GM12878 (cell line): ENCODE measurements at regions not wholly inside any gene's neighbourhood (a gene's known extent, or its start where the extent isn't known, plus 50 kb on each side); places are given as distances from the start of the nearest gene placed in this dataset.

ENCODE experiments used
- ATAC-seq: fragments of 200-7000 bp; cut with Tn5 transposase; 3 replicates; pipeline ENCODE4 v1.9.1; 2020; ENCODE audit warnings: mild to moderate bottlenecking, moderate library complexity
- BruUV-seq: library from RNA; stranded (reverse); fragments of 400-500 nt; replicated peaks from 2 replicates; lab custom pipeline; 2021; lab: Mats Ljungman, UMichigan
- CTCF ChIA-PET: fragments of 300-600 bp; sonication (Branson Sonifier 250); formaldehyde crosslinking; extraction: SDS; loops from one replicate; lab custom pipeline; 2021; ENCODE audit warnings: inconsistent platforms; lab: Yijun Ruan, JAX
- POLR2A ChIA-PET: fragments of 350-600 bp; formaldehyde crosslinking; extraction: SDS; loops from one replicate; lab custom pipeline; 2021; ENCODE audit warnings: inconsistent platforms; lab: Charles Lee
- RAD21 ChIA-PET: fragments of 300-600 bp; sonication (Branson Sonifier 250); formaldehyde crosslinking; loops from one replicate; lab custom pipeline; 2023; ENCODE audit warnings: antibody characterized with exemption; ENCODE audit not compliant: unreplicated experiment; lab: Charles Lee
- SMC1A ChIA-PET: fragments of 300-600 bp; sonication (Branson Sonifier 250); formaldehyde crosslinking; loops from one replicate; lab custom pipeline; 2023; ENCODE audit not compliant: unreplicated experiment, uncharacterized antibody; lab: Charles Lee
- DNase-seq: peaks from one replicate; pipeline ENCODE4 v3.0.0-alpha.2; 2011; ENCODE audit warnings: low read depth, low spot score
- FAIRE-seq: peaks from 3 replicates; lab custom pipeline; 2011; peaks lifted over from hg19 to GRCh38; lab: Jason Lieb, UNC
- H2AFZ ChIP-seq: 2 replicates; pipeline ENCODE4 v1.6.0; 2011; ENCODE audit warnings: low read depth, low read length, control low read depth; ENCODE audit not compliant: control insufficient read depth
- H3K27ac ChIP-seq: 2 replicates; pipeline ENCODE4 v1.5.1; 2011; ENCODE audit warnings: control low read depth; ENCODE audit not compliant: control insufficient read depth, insufficient read depth
- H3K27me3 ChIP-seq, 2 experiments: replicated peaks in 1 of 2; 2 replicates each; pipeline versions ENCODE4 v1.6.0 to v1.6.1; 2011; ENCODE audit warnings: low read length in 1 of 2; ENCODE audit not compliant: control insufficient read depth in 2 of 2, insufficient read depth in 2 of 2
- H3K36me3 ChIP-seq, 2 experiments: 2 replicates each; pipeline ENCODE4 v1.5.1; 2011; ENCODE audit warnings: low read length in 1 of 2; ENCODE audit not compliant: control insufficient read depth in 2 of 2, insufficient read depth in 2 of 2
- H3K4me1 ChIP-seq: 2 replicates; pipeline ENCODE4 v1.6.1; 2011; ENCODE audit warnings: mild to moderate bottlenecking, low read length, moderate library complexity, mixed read lengths; ENCODE audit not compliant: control insufficient read depth, insufficient read depth
- H3K4me2 ChIP-seq: 2 replicates; pipeline ENCODE4 v1.6.0; 2011; ENCODE audit warnings: control low read depth; ENCODE audit not compliant: control insufficient read depth, insufficient read depth
- H3K4me3 ChIP-seq: fragments of 200-600 bp; sonication (generic); 2 replicates; pipeline ENCODE4 v1.5.1; 2016
- H3K79me2 ChIP-seq: 2 replicates; pipeline ENCODE4 v1.6.0; 2011; ENCODE audit warnings: low read length; ENCODE audit not compliant: control insufficient read depth, insufficient read depth
- H3K9ac ChIP-seq: 2 replicates; pipeline ENCODE4 v1.8.0; 2011; ENCODE audit warnings: low read length, control low read depth, mixed read lengths; ENCODE audit not compliant: control insufficient read depth, insufficient read depth
- H3K9me3 ChIP-seq: replicated peaks from 3 replicates; pipeline ENCODE4 v1.5.1; 2011; ENCODE audit warnings: mild to moderate bottlenecking, low read length; ENCODE audit not compliant: control insufficient read depth, insufficient read depth
- H4K20me1 ChIP-seq: 2 replicates; pipeline ENCODE4 v1.6.0; 2011; ENCODE audit not compliant: control insufficient read depth, insufficient read depth
- BACH1 ChIP-seq: fragments of 450-650 bp; IDR thresholded peaks from 2 replicates; pipeline ENCODE4 v1.6.1; 2017; ENCODE audit warnings: mild to moderate bottlenecking, borderline replicate concordance
- EGR1 ChIP-seq, 2 experiments: IDR thresholded peaks; 1 replicate in 1 of 2; 2 replicates in 1 of 2; pipeline ENCODE4 v1.6.1; 2011 to 2012; ENCODE audit warnings: low read depth in 2 of 2, low read length in 2 of 2, borderline replicate concordance in 1 of 2, mild to moderate bottlenecking in 1 of 2, moderate library complexity in 1 of 2
- FOXM1 ChIP-seq: IDR thresholded peaks from 2 replicates; pipeline ENCODE4 v1.6.1; 2012; ENCODE audit warnings: low read depth, mild to moderate bottlenecking, inconsistent platforms, low read length, moderate library complexity
- IRF4 ChIP-seq: IDR thresholded peaks from 2 replicates; pipeline ENCODE4 v1.6.1; 2011; ENCODE audit warnings: low read depth, low read length
- JUNB ChIP-seq: IDR thresholded peaks from 2 replicates; pipeline ENCODE4 v1.6.1; 2016; ENCODE audit warnings: antibody characterized with exemption, mild to moderate bottlenecking
- MEF2A ChIP-seq: IDR thresholded peaks from 2 replicates; pipeline ENCODE4 v1.6.1; 2011; ENCODE audit warnings: low read depth, mild to moderate bottlenecking, low read length, moderate library complexity; ENCODE audit not compliant: insufficient read depth
- MYB ChIP-seq: fragments of 150-350 bp; IDR thresholded peaks from 2 replicates; pipeline ENCODE4 v1.6.1; 2014; ENCODE audit warnings: mild to moderate bottlenecking, low read depth, low read length, borderline replicate concordance
- NFYA ChIP-seq: IDR thresholded peaks from 2 replicates; pipeline ENCODE4 v1.6.1; 2011; ENCODE audit warnings: low read depth, mild to moderate bottlenecking, low read length, improper control_type of control experiment, borderline replicate concordance
- RBBP5 ChIP-seq: fragments of 200-600 bp; sonication (generic); conservative IDR thresholded peaks from 2 replicates; pipeline ENCODE4 v1.6.1; 2016
- RFX5 ChIP-seq: IDR thresholded peaks from 2 replicates; pipeline ENCODE4 v1.6.1; 2011; ENCODE audit warnings: low read depth, low read length, improper control_type of control experiment
- SRF ChIP-seq, 2 experiments: IDR thresholded peaks; 2 replicates each; pipeline ENCODE4 v1.6.1; 2011; ENCODE audit warnings: low read depth in 2 of 2, low read length in 2 of 2, mild to moderate bottlenecking in 1 of 2, moderate library complexity in 1 of 2
- TBL1XR1 ChIP-seq: IDR thresholded peaks from 2 replicates; pipeline ENCODE4 v1.6.1; 2012; ENCODE audit warnings: low read depth, low read length, improper control_type of control experiment
- TCF7 ChIP-seq: IDR thresholded peaks from 2 replicates; pipeline ENCODE4 v1.6.1; 2014; ENCODE audit warnings: antibody characterized with exemption, borderline replicate concordance
- YY1 ChIP-seq: IDR thresholded peaks from 2 replicates; pipeline ENCODE4 v1.6.1; 2011; ENCODE audit warnings: low read depth, mild to moderate bottlenecking, low read length
- ZNF274 ChIP-seq: IDR thresholded peaks from one replicate; pipeline ENCODE4 v1.8.0; 2011; ENCODE audit not compliant: insufficient read length, insufficient read depth
- in situ Hi-C: fragments of 300-500 bp; cut with MboI; formaldehyde crosslinking; loops from 9 replicates; pipeline ENCODE4 v1.14.3; 2018; ENCODE audit warnings: mixed read lengths
- intact Hi-C: fragments of 100-400 bp; cut with micrococcal nuclease; formaldehyde crosslinking; loops from one replicate; pipeline ENCODE4 v1.14.2; 2022; ENCODE audit not compliant: unreplicated experiment
- TF ChIP-seq, protein P1 (sequence below): IDR thresholded peaks from 2 replicates; pipeline ENCODE4 v1.6.1; 2012; ENCODE audit warnings: low read depth, low read length, improper control_type of control experiment
- TF ChIP-seq, protein P2 (sequence below): fragments of 150-350 bp; IDR thresholded peaks from 2 replicates; pipeline ENCODE4 v1.6.1; 2014; ENCODE audit warnings: mild to moderate bottlenecking, low read depth, low read length
- TF ChIP-seq, protein P3 (sequence below): fragments of 450-650 bp; formaldehyde crosslinking; IDR thresholded peaks from 2 replicates; pipeline ENCODE4 v1.4.0; 2020; ENCODE audit warnings: mild to moderate bottlenecking, moderate library complexity
- TF ChIP-seq, protein P4 (sequence below): IDR thresholded peaks from 2 replicates; pipeline ENCODE4 v1.6.1; 2011; ENCODE audit warnings: borderline replicate concordance, low read depth, mild to moderate bottlenecking, moderate library complexity, low read length; ENCODE audit not compliant: insufficient read depth, poor library complexity, severe bottlenecking

DNA sequence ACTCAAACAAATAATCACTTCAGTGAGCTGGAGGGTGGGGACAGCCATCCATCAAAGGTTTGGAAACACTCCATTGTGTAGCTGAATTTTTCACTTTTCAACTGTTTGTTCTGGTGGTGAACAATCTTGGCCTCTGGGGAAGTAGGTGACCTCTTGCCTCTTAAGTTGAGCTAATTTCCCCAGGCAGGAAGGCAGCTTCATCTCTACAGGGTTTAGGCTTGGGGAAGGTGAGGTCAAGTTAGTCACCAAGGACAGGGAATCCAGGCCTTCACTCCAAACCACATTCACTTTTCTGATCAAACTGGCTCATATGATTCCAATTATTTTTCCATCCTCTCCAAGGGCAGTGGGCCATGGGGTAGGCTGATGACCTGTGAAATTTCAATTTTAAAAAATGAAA is 138.3 kb upstream of the HABP2 start:
- no peak overlapping the region for H3K4me3 ChIP-seq
- in situ Hi-C loops (no loop called here), intact Hi-C loops (no loop called here)
- ChIA-PET POLR2A (no interaction called here), RAD21 (no interaction called here), SMC1A (no interaction called here), CTCF (interaction anchor here (1.0 kb wide), 1 partner anchor 28 kb away, joined by 3 read pairs; no protein-coding TSS in a partner anchor)
- no peak overlapping the region for H3K9ac ChIP-seq
- DNase-seq: no peak
- BruUV-seq: no TSS peak
- no peaks in the 10 kb centered on the region for H4K20me1 ChIP-seq
- H3K4me2 ChIP-seq: no peak overlapping the region
- H3K4me1 ChIP-seq: no peaks in the 10 kb centered on the region
- no peaks in the 10 kb centered on the region for H3K36me3 ChIP-seq
- no peak overlapping the region for H2AFZ ChIP-seq
- no peaks in the 10 kb centered on the region for H3K79me2 ChIP-seq
- no peaks in the 10 kb centered on the region; a peak in 1 of 4 replicates for H3K27me3 ChIP-seq
- FAIRE-seq: no peak
- ATAC-seq: no peak
- H3K9me3 ChIP-seq: no peaks in the 10 kb centered on the region
- H3K27ac ChIP-seq: no peak overlapping the region
- TF ChIP-seq YY1 (no peak), RFX5 (no peak), TCF7 (no peak), EGR1 (IDR thresholded peaks at IDR 0.05; ENCODE audit: borderline replicate concordance in 1 of 2, low read depth in 2 of 2, low read length in 2 of 2) (no peak), BACH1 (no peak), NFYA (no peak), RBBP5 (no peak), TBL1XR1 (no peak), JUNB (no peak), SRF (IDR thresholded peaks at IDR 0.05; ENCODE audit: low read depth in 2 of 2, low read length in 2 of 2) (no peak), MYB (no peak), ZNF274 (no peak), MEF2A (no peak), IRF4 (no peak), FOXM1 (no peak)
- TF ChIP-seq, protein P1, sequence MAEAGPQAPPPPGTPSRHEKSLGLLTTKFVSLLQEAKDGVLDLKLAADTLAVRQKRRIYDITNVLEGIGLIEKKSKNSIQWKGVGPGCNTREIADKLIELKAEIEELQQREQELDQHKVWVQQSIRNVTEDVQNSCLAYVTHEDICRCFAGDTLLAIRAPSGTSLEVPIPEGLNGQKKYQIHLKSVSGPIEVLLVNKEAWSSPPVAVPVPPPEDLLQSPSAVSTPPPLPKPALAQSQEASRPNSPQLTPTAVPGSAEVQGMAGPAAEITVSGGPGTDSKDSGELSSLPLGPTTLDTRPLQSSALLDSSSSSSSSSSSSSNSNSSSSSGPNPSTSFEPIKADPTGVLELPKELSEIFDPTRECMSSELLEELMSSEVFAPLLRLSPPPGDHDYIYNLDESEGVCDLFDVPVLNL: no peak
- TF ChIP-seq, protein P2, sequence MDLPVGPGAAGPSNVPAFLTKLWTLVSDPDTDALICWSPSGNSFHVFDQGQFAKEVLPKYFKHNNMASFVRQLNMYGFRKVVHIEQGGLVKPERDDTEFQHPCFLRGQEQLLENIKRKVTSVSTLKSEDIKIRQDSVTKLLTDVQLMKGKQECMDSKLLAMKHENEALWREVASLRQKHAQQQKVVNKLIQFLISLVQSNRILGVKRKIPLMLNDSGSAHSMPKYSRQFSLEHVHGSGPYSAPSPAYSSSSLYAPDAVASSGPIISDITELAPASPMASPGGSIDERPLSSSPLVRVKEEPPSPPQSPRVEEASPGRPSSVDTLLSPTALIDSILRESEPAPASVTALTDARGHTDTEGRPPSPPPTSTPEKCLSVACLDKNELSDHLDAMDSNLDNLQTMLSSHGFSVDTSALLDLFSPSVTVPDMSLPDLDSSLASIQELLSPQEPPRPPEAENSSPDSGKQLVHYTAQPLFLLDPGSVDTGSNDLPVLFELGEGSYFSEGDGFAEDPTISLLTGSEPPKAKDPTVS: no peak
- TF ChIP-seq, protein P3, sequence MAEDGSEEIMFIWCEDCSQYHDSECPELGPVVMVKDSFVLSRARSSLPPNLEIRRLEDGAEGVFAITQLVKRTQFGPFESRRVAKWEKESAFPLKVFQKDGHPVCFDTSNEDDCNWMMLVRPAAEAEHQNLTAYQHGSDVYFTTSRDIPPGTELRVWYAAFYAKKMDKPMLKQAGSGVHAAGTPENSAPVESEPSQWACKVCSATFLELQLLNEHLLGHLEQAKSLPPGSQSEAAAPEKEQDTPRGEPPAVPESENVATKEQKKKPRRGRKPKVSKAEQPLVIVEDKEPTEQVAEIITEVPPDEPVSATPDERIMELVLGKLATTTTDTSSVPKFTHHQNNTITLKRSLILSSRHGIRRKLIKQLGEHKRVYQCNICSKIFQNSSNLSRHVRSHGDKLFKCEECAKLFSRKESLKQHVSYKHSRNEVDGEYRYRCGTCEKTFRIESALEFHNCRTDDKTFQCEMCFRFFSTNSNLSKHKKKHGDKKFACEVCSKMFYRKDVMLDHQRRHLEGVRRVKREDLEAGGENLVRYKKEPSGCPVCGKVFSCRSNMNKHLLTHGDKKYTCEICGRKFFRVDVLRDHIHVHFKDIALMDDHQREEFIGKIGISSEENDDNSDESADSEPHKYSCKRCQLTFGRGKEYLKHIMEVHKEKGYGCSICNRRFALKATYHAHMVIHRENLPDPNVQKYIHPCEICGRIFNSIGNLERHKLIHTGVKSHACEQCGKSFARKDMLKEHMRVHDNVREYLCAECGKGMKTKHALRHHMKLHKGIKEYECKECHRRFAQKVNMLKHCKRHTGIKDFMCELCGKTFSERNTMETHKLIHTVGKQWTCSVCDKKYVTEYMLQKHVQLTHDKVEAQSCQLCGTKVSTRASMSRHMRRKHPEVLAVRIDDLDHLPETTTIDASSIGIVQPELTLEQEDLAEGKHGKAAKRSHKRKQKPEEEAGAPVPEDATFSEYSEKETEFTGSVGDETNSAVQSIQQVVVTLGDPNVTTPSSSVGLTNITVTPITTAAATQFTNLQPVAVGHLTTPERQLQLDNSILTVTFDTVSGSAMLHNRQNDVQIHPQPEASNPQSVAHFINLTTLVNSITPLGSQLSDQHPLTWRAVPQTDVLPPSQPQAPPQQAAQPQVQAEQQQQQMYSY (CRISPR knock-in tag): no peak
- TF ChIP-seq, protein P4, sequence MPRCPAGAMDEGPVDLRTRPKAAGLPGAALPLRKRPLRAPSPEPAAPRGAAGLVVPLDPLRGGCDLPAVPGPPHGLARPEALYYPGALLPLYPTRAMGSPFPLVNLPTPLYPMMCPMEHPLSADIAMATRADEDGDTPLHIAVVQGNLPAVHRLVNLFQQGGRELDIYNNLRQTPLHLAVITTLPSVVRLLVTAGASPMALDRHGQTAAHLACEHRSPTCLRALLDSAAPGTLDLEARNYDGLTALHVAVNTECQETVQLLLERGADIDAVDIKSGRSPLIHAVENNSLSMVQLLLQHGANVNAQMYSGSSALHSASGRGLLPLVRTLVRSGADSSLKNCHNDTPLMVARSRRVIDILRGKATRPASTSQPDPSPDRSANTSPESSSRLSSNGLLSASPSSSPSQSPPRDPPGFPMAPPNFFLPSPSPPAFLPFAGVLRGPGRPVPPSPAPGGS: no peak
